A172 (cell line): ENCODE measurements at regions not wholly inside any gene's neighbourhood (a gene's known extent, or its start where the extent isn't known, plus 50 kb on each side); places are given as distances from the start of the nearest gene placed in this dataset.
"Not testable (repeated sequence)": the region's sequence is repeated elsewhere in the genome, so short reads cannot be mapped to it uniquely, and the experiment has no call there.

ENCODE experiments used
- DNase-seq: peaks from one replicate; pipeline ENCODE4 v3.0.0-alpha.2; 2015; ENCODE audit warnings: low spot score

GRCh38 chr9:107793541-107793940, 304.0 kb upstream of the KLF4 start:
- no peak for DNase-seq

GRCh38 chr9:107792596-107792995, 303.0 kb upstream of the KLF4 start:
- DNase-seq: no peak

- no peak for DNase-seq
Measured at GRCh38 chr9:107792006-107792405, 302.4 kb upstream of the KLF4 start.

GRCh38 chr9:107789001-107789700, 299.6 kb upstream of the KLF4 start:
- no peak for DNase-seq

- no peak for DNase-seq
Measured at GRCh38 chr9:107786561-107786960, 297.0 kb upstream of the KLF4 start.

- DNase-seq: peak; percentile 48
Measured at GRCh38 chr9:107784235-107784958, 294.8 kb upstream of the KLF4 start.

- no peak for DNase-seq
Measured at GRCh38 chr9:107782789-107783188, 293.2 kb upstream of the KLF4 start.

- no peak for DNase-seq
Measured at GRCh38 chr9:107782381-107782780, 292.8 kb upstream of the KLF4 start.

GRCh38 chr9:107780960-107781359, 291.4 kb upstream of the KLF4 start:
- no peak for DNase-seq

- DNase-seq: no peak
Measured at GRCh38 chr9:107779731-107780130, 290.2 kb upstream of the KLF4 start.

- no peak for DNase-seq
Measured at GRCh38 chr9:107778661-107779060, 289.1 kb upstream of the KLF4 start.

GRCh38 chr9:107774099-107774498, 284.5 kb upstream of the KLF4 start:
- not testable (repeated sequence) for DNase-seq

GRCh38 chr9:107772988-107773387, 283.4 kb upstream of the KLF4 start:
- DNase-seq: no peak

- DNase-seq: no peak
Measured at GRCh38 chr9:107770716-107771115, 281.1 kb upstream of the KLF4 start.

GRCh38 chr9:107768224-107768623, 278.7 kb upstream of the KLF4 start:
- DNase-seq: no peak

GRCh38 chr9:107767711-107768110, 278.1 kb upstream of the KLF4 start:
- no peak for DNase-seq

GRCh38 chr9:107763469-107763868, 273.9 kb upstream of the KLF4 start:
- not testable (repeated sequence) for DNase-seq

GRCh38 chr9:107761307-107761706, 271.7 kb upstream of the KLF4 start:
- no peak for DNase-seq

- DNase-seq: no peak
Measured at GRCh38 chr9:107760469-107761242, 271.1 kb upstream of the KLF4 start.

- no peak for DNase-seq
Measured at GRCh38 chr9:107759823-107760166, 270.2 kb upstream of the KLF4 start.

- DNase-seq: no peak
Measured at GRCh38 chr9:107759009-107759822, 269.6 kb upstream of the KLF4 start.

GRCh38 chr9:107756091-107756490, 266.5 kb upstream of the KLF4 start:
- DNase-seq: no peak
